ENCODE measurements at regions not wholly inside any gene's neighbourhood (a gene's known extent, or its start where the extent isn't known, plus 50 kb on each side); places are given as distances from the start of the nearest gene placed in this dataset.
"Not testable (repeated sequence)": the region's sequence is repeated elsewhere in the genome, so short reads cannot be mapped to it uniquely, and the experiment has no call there.

- not testable (repeated sequence) for DNase-seq (ENCODE audit: low read depth)
These were observed 876.2 kb downstream of the ANKRD7 start for GRCh38 chr7:119100611-119101258.

GRCh38 chr7:119102291-119102690, 877.8 kb downstream of the ANKRD7 start:
- DNase-seq (ENCODE audit: low read depth) = no peak

DNA sequence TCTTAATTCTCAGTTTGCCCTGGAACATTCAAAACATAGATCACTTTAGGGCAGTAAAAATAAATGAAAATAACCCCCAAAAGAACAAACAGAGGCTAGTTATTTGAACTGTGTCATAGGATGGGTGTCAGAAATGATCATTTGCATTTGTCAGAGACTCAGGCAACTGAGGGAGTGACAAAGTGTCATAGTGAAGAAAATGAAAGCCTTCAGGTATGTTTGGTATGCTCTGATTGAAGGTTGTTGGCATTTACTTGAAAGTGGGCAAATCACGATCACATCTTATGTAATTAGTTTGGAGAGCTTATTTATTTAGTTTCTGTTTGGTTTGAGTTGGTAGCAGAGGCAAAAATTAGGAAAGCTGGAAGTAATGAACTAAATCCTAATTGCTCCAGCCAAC, 880.9 kb downstream of the ANKRD7 start:
- no peak for DNase-seq (ENCODE audit: low read depth)

GRCh38 chr7:119123326-119123725, 898.8 kb downstream of the ANKRD7 start:
- no peak for DNase-seq (ENCODE audit: low read depth)

DNA sequence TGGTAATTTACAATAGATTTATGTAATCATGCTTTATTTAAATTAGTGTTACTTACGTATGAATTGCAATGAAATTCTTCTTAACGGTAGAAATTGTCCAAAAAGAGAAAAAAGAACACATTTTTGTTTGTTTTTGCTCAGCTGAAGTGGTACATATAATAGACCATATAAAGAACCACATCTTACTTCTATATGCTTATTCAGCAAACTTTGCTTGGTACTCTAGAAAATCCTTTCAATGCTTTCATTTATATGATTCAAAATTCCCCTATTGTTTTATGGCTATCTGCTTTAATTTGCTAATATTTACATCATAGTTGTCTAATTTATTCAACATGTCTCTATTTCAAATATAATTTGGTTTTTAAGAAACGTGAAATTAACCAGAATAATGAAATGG, 903.2 kb downstream of the ANKRD7 start:
- no peak for DNase-seq (ENCODE audit: low read depth)

DNA sequence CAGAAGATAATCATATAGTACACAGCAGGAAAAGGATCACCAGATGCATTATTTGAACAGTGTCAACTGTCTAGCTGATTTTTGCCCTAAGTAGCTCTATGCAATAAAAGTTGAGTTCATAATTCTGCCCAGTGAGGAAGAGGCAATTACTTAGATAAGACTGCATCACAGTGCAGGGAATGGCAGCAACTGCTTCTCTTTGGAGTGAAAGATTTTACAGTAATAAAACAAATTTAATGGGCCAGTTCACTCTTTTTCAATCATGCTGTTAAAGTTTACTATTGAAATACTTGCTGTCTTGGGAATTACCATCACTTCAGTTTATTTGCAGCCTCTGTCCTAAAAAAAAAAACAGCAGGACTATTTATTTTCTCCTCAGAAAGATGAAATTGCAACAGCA, 907.9 kb downstream of the ANKRD7 start:
- no peak for DNase-seq (ENCODE audit: low read depth)

DNA sequence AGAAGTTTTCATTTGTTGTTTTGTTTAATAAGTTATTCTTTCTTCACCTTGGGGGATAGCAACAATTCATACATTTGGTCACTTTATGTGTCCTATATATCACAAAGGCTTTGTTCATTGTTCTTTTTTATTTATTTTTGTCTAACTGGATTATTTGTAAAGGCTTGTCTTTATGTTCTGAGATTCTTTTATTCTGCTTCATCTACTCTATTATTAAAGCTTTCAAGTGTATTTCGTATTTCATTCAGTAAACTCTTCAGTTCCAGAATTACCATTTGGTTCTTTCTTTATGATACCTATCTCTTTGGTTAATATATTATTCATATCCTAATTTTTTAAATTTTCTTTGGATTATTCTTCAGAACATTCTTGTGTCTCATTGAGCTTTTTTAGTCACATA, 942.9 kb downstream of the ANKRD7 start:
- no peak for DNase-seq (ENCODE audit: low read depth)

- DNase-seq (ENCODE audit: low read depth) = no peak
These were observed 947.5 kb downstream of the ANKRD7 start for GRCh38 chr7:119172043-119172442.

DNA sequence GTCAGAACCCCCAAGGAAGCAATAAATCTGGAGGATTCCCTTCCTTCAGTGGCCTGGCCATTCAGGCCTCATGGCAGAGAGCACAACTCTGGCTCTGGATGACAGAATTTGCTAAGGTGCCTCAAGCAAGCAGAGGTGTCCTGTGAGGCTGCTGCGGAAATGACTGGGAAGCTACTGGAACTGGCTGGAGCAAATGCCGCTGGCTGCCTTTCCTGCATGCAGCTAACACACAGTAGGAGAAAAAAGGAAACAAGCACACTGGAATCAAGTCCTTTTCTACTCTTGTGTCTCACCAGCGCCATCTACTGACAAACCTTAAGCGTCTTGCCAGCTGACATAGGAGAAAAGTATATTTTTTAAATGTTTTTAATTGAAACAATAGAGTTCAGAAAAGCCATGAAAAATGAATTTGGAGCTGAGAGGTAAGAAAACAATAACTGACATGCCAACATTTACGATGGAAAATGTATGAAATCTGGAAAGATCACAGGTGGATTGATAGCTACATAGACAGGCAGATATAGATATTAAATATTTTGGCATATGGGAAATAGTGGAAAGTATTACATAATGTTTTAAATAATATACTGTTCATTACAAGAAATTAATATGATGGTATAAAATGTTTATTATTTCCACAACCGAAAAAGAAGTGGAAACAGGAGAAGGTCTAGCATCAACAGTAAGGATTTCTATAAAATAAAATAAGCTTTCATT, 951.6 kb downstream of the ANKRD7 start:
- DNase-seq (ENCODE audit: low read depth) = peak; percentile 52

DNA sequence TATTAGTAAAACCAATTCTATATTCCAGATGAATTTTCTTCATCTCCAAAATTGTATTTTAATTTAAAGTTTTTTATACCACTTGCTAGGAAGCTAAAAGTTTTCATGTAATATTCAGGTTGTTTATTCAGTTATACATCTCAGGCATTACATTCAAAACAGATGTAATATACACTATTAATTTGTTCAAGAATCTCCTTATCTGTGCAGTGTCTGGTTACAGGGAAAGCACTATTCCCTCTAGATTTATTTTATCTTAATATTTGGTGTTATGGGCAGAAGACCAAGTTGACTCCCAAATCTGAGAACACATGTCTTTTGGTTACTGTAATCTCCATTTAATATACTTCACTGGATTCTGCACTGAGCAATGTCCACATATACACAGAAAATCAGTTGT, 953.4 kb downstream of the ANKRD7 start:
- DNase-seq (ENCODE audit: low read depth) = no peak

DNA sequence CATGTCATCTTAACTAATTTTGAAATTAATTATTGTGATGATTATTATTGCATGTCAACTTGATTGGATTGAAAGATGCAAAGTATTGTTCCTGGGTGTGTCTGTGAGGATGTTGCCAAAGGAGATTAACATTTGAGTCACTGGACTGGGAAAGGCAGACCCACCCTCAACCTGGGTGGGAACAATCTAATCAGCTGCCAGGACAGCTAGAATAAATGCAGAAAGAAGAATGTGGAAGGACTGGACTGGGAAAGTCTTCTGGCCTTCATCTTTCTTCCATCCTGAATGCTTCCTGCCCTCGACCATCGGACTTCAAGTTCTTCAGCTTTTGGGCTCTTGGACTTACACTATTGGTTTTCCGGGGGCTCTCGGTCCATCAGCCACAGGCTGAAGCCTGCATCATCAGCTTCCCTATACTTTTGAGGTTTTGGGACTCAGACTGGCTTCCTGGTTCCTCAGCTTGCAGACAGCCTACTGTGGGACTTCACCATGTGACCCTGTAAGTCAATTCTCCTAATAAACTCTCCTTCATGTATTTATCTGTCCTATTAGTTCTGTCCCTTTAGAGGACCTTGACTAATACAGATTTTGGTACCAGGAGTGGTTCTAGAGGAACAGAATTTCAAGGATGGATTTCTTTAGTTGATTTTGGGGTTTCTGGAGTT, 959.8 kb downstream of the ANKRD7 start:
- no peak for DNase-seq (ENCODE audit: low read depth)

DNA sequence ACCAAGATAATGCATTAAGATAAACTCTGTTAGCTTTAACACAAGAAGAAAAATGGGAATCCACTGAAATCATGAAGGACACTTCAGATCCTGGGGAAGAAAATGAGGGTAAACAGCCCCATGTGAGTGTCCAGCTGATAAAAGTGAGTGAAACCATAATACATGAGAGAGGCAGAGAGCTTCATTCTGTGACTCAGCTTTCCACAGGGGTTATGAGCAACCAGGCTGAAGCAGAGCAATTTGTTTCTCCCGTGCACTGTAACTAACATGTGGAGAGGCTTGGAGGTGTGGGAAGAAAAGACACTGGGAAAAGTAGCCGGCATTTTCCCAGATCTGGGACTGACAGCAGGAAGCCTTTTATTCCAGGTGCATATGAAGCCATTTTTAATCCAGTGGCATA, 971.7 kb downstream of the ANKRD7 start:
- DNase-seq (ENCODE audit: low read depth) = no peak

GRCh38 chr7:119197172-119197876, 972.8 kb downstream of the ANKRD7 start:
- no peak for DNase-seq (ENCODE audit: low read depth)

DNA sequence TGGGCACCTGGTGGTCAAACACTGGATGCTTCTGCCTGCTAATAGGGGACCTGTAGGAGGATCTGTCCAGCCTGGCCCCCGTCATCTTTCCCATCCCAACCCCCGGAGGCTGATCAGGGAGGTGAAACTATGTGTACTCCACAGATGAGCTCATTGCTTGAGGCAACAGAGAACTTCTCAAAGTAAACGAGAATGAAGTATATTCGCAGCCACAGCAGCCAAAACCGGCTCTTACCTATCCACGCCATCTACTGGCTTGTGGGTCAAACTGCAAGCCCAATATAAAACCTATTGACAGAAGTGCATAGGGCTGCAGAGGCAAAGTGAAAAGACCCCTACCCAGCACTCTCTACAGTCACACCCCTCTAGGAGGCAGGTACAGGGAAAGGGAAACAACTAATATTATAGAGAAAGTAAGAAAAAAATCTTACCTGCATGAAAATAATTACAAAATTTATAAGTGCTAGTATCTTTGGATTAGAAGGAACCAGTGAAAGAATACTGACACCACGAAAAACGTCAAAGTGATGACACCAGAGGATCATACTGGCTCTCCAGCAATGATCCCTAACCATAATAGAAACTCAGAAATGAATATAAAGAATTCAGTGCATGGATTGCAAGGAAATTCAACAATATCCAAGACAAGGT, 973.5 kb downstream of the ANKRD7 start:
- DNase-seq (ENCODE audit: low read depth) = peak; percentile 26

DNA sequence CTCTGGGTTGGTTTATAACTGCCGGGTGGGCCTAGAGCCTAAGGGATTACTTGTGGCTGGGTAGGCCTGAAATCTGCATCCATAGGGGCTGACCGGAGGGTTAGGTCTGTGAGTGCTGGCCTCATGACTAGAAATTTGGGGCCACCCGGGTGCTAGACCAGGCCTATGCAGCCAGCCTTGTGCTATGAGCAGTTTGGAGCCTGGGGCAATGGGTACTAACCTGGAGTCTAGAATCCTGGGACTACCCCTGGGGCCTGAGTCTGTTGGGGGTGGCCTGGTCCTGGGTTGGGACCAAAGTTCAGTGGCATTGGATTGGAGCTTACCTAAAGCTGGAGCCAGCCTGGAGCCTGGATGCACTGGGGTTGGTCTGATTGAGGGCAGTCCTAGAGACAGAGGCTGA, 995.2 kb downstream of the ANKRD7 start:
- no peak for DNase-seq (ENCODE audit: low read depth)

- DNase-seq (ENCODE audit: low read depth) = no peak
These were observed 999.4 kb downstream of the ANKRD7 start for GRCh38 chr7:119223930-119224329.

DNA sequence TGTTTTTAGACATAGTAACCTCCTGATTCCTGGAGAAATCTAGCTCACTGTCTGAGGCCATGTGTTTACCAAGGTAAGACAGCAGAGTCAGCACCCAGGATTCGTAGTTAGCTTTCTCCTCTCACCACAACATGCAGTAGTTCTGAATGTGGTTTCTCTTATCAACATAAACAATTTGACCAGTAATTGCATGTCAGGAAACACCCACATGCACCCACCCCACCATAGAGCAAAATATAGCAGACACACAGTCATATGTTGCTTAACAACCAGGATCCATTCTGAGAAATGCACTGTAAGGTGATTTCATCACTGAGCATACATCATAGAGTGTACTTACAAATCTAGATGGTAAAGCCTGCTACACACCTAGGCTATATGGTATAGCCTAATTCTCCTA, 1004.0 kb downstream of the ANKRD7 start:
- no peak for DNase-seq (ENCODE audit: low read depth)

DNA sequence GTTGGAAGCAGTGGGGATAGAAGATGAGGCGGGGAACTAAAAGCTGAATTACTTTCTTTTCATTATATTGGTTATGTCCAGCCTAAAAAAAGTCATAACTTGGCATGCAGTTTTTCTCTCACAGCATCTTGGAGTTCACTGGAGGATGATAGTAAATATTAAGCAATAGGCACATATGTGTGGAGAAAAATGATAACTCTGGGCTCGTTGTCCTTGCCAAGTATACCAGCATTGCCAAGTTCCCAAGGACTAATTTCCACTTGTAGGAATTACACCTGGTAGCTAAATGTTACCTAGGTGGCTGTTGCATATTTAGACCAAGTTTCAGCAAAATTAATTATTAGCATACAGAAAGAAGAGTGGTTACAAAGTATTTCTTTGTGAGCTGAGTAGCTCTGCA, 1007.6 kb downstream of the ANKRD7 start:
- no peak for DNase-seq (ENCODE audit: low read depth)

DNA sequence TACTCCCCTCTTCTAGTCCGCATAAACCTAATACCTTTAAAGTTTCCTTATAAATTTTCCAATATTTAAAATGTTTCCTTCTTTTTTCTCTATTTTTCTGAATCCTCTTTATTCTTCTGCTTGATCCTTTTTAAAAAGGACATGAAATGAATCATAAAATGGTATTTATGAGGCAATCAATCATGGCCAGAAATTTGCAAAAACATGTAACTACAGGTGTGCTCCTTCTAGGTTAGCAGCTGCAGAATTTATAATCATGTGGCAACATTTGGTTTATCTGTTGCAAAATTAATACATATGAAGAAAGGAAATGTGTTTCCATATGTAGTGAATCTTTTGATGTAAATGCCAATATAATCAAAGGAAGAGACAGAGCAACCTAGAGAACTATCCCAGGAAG, 1008.5 kb downstream of the ANKRD7 start:
- no peak for DNase-seq (ENCODE audit: low read depth)

GRCh38 chr7:119252962-119253361, 1020.0 kb upstream of the KCND2 start:
- no peak for DNase-seq (ENCODE audit: low read depth)

GRCh38 chr7:119254742-119255141, 1018.2 kb upstream of the KCND2 start:
- DNase-seq (ENCODE audit: low read depth) = no peak

GRCh38 chr7:119256001-119256400, 1017.0 kb upstream of the KCND2 start:
- DNase-seq (ENCODE audit: low read depth) = no peak

Data from RPMI7951 (cell line).